Raji (cell line): ENCODE measurements at regions not wholly inside any gene's neighbourhood (a gene's known extent, or its start where the extent isn't known, plus 50 kb on each side); places are given as distances from the start of the nearest gene placed in this dataset.

ENCODE experiments used
- POLR2A ChIP-seq: IDR thresholded peaks from 2 replicates; pipeline ENCODE4 v1.6.1; 2011; ENCODE audit warnings: low read depth, low read length, control low read depth; ENCODE audit not compliant: insufficient read depth

DNA sequence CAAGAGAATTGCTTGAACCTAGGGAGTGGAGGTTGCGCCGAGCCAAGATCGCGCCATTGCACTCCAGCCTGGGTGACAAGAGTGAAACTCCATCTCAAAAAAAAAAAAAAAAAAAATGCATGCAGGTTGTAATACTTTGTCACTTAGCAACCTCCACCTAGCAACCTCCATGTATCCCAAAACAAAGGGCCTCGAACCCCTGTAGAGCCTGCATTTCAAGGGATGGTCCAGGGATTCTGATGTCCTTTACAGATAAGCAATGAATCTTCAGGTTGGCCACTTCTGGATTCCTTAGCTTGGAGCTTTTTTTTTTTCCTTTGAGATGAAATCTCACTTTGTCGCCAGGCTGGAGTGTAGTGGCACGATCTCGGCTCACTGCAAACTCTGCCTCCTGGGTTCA is 1211.0 kb downstream of the TYW1 start:
- TF ChIP-seq POLR2A: no peak

DNA sequence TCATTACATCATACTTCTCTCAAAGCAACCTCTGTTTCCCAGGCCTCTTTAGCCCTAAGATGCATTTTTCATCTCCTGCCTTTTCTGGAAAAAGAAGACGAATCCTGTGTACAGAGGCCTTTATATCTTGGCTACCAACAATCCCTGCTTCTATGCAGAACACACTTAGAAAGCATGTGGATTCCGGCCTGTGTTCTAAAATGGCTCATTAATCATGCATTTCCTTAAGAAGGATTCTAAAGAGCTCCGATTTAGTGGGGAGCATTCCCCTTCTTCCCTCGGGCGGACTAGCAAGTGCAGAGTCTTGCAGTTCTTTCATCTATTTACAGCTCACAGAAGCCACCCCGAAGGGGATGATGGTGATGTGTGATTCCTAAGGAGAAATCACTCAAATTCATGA is 1212.9 kb downstream of the TYW1 start:
- TF ChIP-seq POLR2A: no peak

DNA sequence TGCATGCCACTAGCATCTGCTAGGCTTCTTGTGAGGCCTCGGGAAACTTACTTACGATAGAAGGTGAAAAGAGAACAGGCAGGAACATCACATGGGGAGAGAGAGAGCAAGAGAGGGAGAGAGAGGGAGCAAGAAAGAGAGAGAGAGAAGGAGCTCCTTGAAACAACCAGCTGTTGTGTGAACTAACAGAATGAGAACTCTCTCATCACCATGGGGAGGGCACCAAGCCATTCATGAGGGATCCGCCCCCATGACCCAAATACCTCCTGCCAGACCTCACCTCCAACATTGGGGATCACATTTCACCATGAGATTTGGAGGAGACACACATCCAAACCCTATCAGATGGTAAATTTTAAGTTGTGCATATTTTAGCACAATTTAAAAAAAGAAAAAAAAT is 1217.2 kb downstream of the TYW1 start:
- TF ChIP-seq POLR2A: no peak

DNA sequence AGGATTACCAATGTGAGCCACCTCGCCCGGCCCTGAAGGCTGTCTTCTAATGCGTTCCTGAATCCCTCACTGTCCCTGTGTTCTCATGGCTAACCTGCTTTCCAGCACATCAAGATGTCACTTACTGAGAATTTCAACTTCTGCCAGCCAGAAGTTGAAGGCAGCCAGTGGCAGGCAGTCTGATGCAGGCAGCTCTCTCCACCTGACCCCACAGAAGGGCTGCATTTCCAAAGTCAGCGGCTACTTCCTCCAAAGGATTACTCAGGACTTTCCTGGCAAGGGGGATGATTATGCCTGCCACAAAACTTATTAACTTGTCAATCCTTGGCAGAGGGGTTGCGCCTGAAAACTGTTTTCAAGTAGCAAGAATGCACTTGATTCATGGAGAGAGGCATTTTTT is 1219.4 kb downstream of the TYW1 start:
- TF ChIP-seq POLR2A: no peak

DNA sequence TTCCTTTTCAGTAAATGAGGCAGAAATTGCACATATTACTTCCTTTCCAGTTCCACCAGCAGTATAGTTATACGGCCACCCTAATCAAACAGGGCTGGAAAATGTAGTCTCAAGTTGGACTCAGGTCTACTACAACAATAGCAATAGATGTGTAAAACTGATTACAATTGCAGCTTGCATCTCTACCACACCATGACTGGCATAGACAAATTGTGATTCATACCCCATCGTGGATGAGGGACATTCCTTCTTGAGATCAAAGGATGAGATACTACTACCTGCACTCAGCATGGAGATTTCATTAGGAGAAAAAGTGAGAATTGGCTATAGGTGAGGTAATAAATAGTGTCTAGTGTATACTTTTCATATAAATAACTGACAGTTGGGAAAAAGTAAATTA is 1220.8 kb downstream of the TYW1 start:
- no peak for TF ChIP-seq POLR2A

DNA sequence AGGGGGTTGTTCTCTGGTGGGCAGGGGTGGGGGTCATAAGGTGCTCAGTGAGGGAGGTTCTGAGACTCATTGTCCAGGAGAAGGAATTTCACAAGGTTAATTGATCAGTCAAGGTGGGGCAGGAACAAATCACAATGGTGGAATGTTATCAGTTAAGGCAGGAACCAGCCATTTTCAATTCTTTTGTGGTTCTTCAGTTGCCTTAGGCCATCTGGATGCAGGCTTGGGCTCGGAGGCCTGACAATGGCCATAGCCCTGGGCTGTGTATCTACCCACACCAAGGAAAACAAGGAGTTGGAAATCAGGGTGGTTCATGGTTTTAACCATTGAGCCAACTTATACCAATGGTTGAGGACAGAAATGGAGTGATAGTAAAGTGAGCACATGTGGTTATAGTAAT is 1221.8 kb downstream of the TYW1 start:
- TF ChIP-seq POLR2A: no peak

DNA sequence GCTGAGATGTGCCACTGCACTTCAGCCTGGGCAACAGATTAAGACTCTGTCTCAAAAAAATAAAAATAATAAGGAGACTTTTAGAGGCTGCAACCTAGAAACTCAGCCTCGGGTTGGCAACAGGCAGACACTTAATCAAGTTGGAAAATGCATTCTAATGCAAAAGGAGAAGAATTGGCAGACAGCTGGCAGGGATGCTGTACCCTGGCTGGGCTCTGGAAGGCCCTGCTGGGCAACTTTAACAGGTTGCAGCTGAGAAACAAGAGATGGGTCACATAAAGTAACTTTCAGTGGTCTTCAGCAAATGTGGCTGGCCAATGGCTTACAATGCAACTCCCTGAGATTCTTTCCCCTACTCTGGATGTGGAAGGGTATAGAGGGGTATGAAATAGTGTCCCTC is 1225.7 kb downstream of the TYW1 start:
- TF ChIP-seq POLR2A: no peak

DNA sequence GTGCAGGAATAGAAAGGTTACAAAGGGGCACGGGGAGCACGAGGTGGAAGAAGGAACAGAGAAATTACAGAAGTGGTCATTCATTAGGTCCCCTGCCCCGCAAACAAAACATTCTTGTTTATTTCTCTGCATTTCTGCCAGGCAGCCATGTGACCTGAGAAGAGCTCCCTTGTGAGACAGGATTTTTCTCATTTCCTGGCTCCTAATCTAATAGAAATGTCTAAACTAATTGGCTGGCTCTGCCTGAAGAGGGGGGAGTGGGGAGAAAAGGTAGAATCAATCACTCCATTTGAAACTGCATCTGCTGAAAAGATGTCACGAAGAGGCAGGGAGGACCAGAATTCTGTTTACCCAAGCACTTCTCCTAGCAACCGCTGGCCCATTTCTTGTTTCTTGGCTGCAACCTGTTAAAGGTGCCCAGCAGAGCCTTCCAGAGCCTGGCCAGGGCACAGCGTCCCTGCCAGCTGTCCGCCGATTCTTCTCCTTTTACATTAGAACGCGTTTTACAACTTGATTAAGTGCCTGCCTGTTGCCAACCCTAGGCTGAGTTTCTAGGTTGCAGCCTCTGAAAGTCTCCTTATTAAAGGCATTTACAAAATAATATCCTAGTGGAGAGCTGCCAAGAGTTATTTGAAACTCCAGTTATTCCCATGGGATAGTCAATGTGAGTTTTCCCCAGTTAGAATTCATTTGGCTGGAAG is 1227.6 kb downstream of the TYW1 start:
- TF ChIP-seq POLR2A: no peak

DNA sequence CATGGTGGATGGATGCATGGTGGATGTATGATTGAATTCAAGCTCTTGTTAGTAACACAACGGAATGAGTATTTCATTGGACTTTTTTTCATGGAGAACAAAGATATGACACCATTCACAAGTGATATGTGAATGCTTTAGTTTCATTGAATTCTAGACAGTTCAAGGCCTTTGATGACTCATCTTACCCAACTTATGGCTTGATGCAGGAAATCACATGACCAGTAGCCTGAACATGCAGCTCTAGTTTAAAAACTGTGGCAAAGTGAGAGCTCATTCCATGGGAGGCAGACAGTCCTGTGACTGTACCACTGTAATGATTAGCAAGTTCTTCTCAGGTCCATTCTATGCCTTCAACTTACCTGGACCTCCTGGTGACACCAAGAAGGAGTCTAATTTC is 1239.3 kb downstream of the TYW1 start:
- TF ChIP-seq POLR2A: no peak

DNA sequence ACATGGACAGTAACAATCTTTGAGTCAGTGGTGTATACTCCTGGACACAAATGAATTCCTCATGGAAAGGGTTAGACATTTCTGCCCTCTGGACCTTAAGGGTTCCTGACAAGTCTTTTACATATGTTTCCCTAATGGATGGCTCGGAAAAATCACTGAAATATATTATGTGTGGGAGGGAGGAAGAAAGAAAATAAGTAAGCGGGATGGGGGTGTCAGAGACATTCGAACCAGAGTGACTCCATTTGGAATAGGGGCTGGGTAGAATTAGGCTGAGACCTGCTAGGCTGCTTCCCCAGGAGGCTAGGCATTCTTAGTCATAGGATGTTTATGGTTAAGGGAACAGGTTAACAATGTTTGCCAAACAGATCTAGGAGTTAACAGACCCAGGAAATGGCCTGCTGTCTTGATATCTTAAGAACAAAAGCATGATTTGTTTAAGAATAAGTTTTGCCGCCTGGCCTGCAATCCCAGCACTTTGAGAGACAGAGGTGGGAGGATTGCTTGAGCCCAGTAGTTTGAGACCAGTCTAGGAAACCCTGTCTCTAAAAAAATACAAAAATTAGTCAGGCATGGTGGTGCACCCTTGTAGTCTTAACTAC is 1241.7 kb downstream of the TYW1 start:
- TF ChIP-seq POLR2A: no peak

DNA sequence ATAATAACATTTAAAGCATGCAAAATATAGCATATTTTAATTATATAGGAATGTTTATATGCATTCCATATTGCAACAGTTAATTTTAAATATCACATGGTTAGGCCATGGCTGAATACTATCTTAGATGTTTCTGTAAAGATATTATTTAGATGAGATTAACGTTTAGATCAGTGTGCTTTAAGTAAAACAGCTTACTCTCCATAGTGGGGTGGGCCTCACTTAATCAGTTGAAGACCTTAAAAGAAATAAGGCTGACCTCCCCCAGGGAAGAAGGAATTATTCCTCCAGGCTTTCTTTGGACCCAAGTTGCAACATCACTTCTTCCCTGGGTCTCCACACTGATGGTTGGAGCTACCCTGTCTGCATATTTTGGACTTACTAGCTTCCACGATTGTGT is 1246.5 kb downstream of the TYW1 start:
- no peak for TF ChIP-seq POLR2A

DNA sequence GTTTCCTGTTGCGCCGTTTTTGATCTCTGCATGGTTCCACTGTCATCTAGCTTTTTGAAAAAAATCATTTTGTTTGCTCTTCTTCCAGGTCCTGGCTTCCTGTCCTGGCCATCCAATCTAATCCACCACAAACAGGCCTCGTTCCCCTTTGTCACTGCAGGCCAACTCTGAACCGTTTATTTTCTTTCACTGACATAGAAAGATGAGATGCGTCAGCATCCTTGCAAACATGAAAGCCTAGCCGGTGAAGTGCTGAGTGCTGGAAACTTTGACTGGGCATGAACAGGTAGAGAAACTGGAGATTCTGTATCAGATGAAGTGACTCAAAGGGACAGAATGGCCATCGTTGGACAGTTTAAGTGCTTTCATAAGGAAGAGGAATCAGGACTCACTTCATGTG is 1247.8 kb downstream of the TYW1 start:
- TF ChIP-seq POLR2A: no peak

DNA sequence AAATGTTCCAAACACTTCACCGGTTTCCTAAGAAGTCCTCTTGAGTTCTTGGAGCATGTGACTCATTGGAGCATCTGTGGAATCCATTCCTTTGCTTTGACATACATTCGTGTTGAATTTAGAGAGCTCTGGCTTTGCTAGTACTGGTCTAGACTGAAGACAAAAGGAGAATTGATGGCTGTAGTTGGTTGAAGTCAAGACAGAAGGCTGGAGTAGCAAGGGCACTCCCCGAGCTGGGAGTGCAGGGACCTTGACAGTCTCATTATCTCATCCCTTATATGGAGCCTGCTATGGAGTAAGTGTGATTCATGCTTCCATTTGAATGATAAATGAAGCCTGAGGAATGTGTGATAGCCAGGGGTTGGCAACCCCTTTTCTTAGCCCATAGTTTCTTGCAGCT is 1249.1 kb downstream of the TYW1 start:
- TF ChIP-seq POLR2A: no peak

DNA sequence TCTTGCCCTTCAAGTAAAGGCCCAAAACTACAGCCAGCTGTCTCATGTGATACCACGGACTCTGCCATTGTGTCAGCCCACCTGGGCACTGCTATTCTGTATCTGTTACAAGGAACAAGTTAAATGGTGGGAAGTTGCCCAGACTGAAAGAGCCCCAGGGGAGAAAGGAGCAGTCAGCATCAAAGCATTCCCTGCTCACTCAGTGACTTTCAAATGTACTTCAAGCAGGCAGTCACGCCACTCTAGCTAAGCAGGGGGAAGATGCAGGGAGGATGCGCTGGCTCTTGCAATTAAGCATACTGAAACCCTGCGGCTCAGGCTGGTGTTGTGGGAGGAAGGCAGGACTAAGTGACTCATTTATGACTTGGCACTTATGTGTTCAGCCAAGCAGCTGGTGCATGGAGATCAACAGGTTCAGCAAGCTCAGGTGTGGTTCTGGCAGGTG is 1249.6 kb downstream of the TYW1 start:
- no peak for TF ChIP-seq POLR2A

DNA sequence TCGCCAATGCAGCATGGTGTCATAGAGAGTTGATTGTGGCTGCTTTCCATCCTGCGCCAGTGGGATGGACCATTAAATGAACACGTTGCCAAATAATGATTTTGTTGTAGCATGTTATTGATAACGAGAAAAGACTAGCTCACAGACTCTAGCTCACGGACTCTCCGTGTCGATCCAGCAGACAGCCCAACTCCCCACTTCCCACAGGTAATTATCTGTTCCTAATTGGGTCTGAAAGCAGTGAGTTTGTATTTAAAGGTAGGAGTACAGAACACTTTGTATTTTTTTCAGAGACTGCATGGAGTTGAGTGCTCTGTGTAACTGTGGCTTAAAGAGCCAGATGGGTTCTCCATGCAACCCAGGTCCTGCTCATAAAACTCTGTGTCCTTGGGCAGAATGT is 1250.5 kb downstream of the TYW1 start:
- TF ChIP-seq POLR2A: no peak

DNA sequence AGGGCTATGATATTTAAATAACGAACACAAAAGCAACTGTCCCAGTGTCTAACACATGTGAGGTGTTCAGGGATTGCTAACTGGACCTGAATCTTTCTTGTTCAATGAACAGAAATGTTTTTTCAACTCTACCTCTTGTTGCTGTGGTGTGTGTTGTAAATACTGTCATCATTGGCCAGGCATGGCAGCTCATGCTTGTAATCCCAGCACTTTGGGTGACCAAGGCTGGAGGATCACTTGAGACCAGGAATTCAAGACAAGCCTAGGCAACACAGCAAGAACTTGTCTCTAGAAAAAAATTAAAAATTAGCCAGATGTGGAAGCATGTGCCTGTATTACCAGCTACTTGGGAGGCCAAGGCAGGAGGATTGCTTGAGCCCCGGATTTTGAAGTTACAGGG is 1250.9 kb downstream of the TYW1 start:
- TF ChIP-seq POLR2A: no peak

DNA sequence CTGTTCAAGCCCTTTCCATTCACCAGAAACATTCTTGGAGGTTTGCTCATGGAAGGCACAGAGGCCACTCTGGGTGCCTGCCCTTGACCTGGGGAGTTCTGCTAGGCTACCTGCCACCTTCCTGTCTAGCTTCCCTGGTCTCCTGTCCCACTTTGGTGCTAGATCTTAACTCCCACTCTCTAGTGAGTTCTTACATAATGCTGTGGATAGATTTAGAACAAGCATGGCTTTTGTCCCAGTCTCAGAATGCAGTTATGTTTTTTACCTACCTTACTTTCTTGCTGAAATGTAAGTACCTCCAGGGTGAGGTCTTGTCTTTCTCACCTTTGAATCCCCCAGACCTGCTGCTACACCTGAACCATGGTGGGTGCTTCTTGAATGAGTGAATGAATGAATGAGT is 1252.3 kb downstream of the TYW1 start:
- TF ChIP-seq POLR2A: no peak

DNA sequence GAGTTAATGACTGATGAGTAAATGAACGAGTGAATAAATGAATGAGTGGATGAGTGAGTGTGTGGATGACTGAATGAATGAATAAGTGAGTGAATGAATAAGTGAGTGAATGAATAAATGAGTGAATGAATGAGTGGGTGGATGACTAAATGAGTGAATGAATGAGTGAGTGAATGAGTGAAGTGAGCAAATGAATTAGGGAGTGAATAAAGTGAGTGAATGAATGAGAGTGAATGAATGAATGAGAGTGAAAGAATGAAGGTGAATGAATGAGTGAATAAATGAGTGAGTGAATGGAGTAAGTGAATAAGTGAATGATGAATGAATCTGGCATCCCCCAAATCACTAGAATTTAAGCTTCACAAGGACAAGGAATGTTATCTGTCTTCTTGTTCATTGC is 1253.0 kb downstream of the TYW1 start:
- no peak for TF ChIP-seq POLR2A

DNA sequence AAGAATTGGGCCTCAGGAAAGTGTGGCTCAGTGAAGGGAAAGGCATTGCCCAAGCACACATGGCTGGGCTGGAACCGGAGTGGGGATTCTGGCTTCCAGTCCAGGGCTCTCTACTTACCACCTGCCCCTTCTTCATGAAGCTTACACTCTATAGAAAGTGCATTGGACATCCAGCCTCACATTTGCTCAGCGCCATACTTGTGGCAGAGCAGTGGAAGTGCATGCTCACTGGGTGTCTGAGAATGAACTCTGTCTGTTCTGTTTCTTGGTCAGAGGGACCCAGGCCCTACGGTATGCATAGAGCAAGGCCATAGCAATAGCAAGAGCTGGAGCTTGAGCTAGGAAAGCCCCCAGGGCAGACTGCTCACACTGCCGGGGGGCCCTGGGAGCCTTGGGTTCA is 1253.5 kb downstream of the TYW1 start:
- TF ChIP-seq POLR2A: no peak
